ENCODE measurements at regions not wholly inside any gene's neighbourhood (a gene's known extent, or its start where the extent isn't known, plus 50 kb on each side); places are given as distances from the start of the nearest gene placed in this dataset.

DNA sequence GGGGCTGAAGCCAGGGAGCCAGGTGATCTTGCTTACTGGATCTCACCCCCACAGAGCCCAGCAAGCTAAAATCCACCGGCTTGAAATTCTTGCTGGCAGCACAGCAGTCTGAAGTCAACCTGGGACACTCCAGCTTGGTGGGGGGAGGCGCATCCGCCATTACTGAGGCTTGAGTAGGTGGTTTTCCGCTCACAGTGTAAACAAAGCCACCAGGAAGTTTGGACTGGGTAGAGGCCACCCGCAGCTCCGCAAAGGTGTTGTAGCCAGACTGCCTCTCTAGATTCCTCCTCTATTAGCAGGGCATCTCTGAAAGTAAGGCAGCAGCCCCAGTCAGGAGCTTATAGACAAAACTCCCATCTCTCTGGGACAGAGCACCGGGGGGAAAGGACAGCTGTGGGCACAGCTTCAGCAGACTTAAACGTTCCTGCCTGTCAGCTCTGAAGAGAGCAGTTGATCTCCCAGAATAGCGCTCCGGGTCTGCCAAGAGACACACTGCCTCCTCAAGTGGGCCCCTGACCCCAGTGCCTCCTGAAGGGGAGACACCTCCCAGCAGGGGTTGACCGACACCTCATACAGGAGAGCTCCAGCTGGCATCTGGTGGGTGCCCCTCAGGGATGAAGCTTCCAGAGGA lies 206.3 kb upstream of the KHDRBS2 start:
- Histone ChIP-seq H3K27me3 (ENCODE audit: control insufficient read depth, insufficient read depth, low read length) (no peaks in the 10 kb centered on the region), H3K36me3 (ENCODE audit: control insufficient read depth in 2 of 3, insufficient read depth in 3 of 3, low read length in 3 of 3) (no peaks in the 10 kb centered on the region), H3K9ac (ENCODE audit: low read length in 3 of 3) (no peak overlapping the region), H3K4me1 (ENCODE audit: control insufficient read depth in 2 of 3, insufficient read depth in 2 of 3, low read depth in 1 of 3, low read length in 3 of 3) (no peaks in the 10 kb centered on the region), H3K4me3 (ENCODE audit: low read length in 3 of 3) (no peak overlapping the region), H3K27ac (ENCODE audit: low read depth in 2 of 2, low read length in 2 of 2) (no peak overlapping the region), H3K9me3 (ENCODE audit: control insufficient read depth in 2 of 3, insufficient read depth in 1 of 3, low read length in 3 of 3) (no peaks in the 10 kb centered on the region)
- TF ChIP-seq, protein P1, sequence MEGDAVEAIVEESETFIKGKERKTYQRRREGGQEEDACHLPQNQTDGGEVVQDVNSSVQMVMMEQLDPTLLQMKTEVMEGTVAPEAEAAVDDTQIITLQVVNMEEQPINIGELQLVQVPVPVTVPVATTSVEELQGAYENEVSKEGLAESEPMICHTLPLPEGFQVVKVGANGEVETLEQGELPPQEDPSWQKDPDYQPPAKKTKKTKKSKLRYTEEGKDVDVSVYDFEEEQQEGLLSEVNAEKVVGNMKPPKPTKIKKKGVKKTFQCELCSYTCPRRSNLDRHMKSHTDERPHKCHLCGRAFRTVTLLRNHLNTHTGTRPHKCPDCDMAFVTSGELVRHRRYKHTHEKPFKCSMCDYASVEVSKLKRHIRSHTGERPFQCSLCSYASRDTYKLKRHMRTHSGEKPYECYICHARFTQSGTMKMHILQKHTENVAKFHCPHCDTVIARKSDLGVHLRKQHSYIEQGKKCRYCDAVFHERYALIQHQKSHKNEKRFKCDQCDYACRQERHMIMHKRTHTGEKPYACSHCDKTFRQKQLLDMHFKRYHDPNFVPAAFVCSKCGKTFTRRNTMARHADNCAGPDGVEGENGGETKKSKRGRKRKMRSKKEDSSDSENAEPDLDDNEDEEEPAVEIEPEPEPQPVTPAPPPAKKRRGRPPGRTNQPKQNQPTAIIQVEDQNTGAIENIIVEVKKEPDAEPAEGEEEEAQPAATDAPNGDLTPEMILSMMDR (IDR thresholded peaks at IDR 0.05; ENCODE audit: borderline replicate concordance, extremely low read depth, insufficient read depth), result no peak
- FAIRE-seq (no peak), DNase-seq (peak in 1 of 5 donors; percentile 30)
- intact Hi-C loops (cut with DNase I), result no loop called here

DNA sequence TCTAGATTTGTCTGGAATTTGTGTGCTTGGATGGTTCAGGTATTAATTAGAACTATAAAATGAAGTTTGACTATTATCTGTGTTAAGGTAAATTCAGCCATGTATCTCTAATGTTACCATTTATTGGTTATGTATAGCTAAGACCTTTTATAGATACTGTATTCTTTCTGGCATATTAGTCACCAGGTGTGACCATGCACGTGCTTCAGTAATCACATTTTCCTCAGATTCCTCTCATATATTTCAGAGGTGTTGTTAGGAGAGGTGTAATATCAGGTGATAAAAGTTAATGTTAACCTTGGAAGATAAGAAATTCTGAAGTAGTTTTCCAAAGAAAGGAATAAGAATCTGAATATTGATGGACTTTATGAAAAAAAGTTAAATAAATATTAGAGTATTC lies 194.5 kb upstream of the KHDRBS2 start:
- no peaks in the 10 kb centered on the region for H3K36me3 ChIP-seq (ENCODE audit: control insufficient read depth in 2 of 3, insufficient read depth in 3 of 3, low read length in 3 of 3)
- no peak overlapping the region for H3K4me3 ChIP-seq (ENCODE audit: low read length in 3 of 3)
- FAIRE-seq (no peak), DNase-seq (no peak)
- intact Hi-C loops (cut with DNase I), result no loop called here
- no peaks in the 10 kb centered on the region for H3K4me1 ChIP-seq (ENCODE audit: control insufficient read depth in 2 of 3, insufficient read depth in 2 of 3, low read depth in 1 of 3, low read length in 3 of 3)
- H3K9me3 ChIP-seq (ENCODE audit: control insufficient read depth in 2 of 3, insufficient read depth in 1 of 3, low read length in 3 of 3), result no peaks in the 10 kb centered on the region
- TF ChIP-seq, protein P1 (IDR thresholded peaks at IDR 0.05; ENCODE audit: borderline replicate concordance, extremely low read depth, insufficient read depth), result no peak
- no peak overlapping the region for H3K9ac ChIP-seq (ENCODE audit: low read length in 3 of 3)
- H3K27me3 ChIP-seq (ENCODE audit: control insufficient read depth, insufficient read depth, low read length), result no peaks in the 10 kb centered on the region
- no peak overlapping the region for H3K27ac ChIP-seq (ENCODE audit: low read depth in 2 of 2, low read length in 2 of 2)

DNA sequence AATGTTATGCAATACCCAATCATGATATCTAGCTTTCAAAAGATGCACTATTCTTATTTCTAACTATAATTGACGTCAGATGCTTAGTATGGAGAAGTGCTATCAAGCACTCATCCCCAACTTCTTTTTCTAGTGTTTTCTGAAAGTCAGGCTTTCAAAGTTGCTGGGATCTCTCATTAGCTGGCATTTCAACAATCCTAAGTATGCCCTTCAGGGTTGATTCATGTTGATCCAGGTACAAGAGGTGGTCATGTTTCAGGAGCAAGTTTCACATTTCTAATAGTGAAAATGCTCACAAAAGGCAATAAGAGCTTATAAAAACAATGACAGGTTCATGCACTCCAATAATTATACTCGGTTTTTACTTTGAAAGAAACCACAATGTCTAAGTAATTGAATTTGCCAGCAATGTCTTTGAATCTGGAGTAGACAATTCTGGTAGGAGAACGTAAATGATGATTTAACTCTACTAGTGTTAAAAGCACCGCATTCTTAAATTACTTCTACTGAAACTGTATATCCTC lies 193.7 kb upstream of the KHDRBS2 start:
- no peaks in the 10 kb centered on the region for H3K4me1 ChIP-seq (ENCODE audit: control insufficient read depth in 2 of 3, insufficient read depth in 2 of 3, low read depth in 1 of 3, low read length in 3 of 3)
- DNase-seq, result peak in 3 of 5 donors; percentile 9 to 59 (median 59)
- TF ChIP-seq, protein P1 (IDR thresholded peaks at IDR 0.05; ENCODE audit: borderline replicate concordance, extremely low read depth, insufficient read depth), result no peak
- H3K9ac ChIP-seq (ENCODE audit: low read length in 3 of 3), result no peak overlapping the region
- no peaks in the 10 kb centered on the region for H3K36me3 ChIP-seq (ENCODE audit: control insufficient read depth in 2 of 3, insufficient read depth in 3 of 3, low read length in 3 of 3)
- no peak overlapping the region for H3K4me3 ChIP-seq (ENCODE audit: low read length in 3 of 3)
- no peaks in the 10 kb centered on the region for H3K9me3 ChIP-seq (ENCODE audit: control insufficient read depth in 2 of 3, insufficient read depth in 1 of 3, low read length in 3 of 3)
- intact Hi-C loops (cut with DNase I), result no loop called here
- no peaks in the 10 kb centered on the region for H3K27me3 ChIP-seq (ENCODE audit: control insufficient read depth, insufficient read depth, low read length)
- no peak for FAIRE-seq
- no peak overlapping the region for H3K27ac ChIP-seq (ENCODE audit: low read depth in 2 of 2, low read length in 2 of 2)

DNA sequence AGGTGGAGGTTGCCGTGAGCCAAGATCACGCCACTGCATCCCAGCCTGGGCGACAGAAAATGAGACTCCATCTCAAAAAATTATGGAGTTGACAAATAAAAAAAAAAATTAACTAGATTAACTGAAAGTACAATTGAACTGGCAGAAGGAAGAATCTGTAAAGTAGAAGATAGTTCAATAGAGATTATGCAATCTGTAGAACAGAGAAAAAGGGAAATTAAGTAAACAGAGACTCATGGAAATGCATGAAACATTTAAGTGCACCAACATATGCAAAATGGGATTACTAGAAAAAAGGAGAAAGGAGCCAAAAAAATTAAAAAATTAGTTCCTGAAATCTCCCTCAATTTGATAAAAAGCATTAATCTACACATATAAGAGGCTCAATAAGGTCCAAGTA lies 188.8 kb upstream of the KHDRBS2 start:
- Histone ChIP-seq H3K36me3 (ENCODE audit: control insufficient read depth in 2 of 3, insufficient read depth in 3 of 3, low read length in 3 of 3) (no peaks in the 10 kb centered on the region), H3K9ac (ENCODE audit: low read length in 3 of 3) (no peak overlapping the region), H3K4me1 (ENCODE audit: control insufficient read depth in 2 of 3, insufficient read depth in 2 of 3, low read depth in 1 of 3, low read length in 3 of 3) (no peaks in the 10 kb centered on the region), H3K4me3 (ENCODE audit: low read length in 3 of 3) (no peak overlapping the region), H3K9me3 (ENCODE audit: control insufficient read depth in 2 of 3, insufficient read depth in 1 of 3, low read length in 3 of 3) (no peaks in the 10 kb centered on the region), H3K27ac (ENCODE audit: low read depth in 2 of 2, low read length in 2 of 2) (no peak overlapping the region), H3K27me3 (ENCODE audit: control insufficient read depth, insufficient read depth, low read length) (no peaks in the 10 kb centered on the region)
- DNase-seq, result no peak
- TF ChIP-seq, protein P1 (IDR thresholded peaks at IDR 0.05; ENCODE audit: borderline replicate concordance, extremely low read depth, insufficient read depth), result no peak
- intact Hi-C loops (cut with DNase I), result no loop called here
- FAIRE-seq, result no peak
